SKM-1 treated with dmso at 0.1 percent for 144 hours (cell line): ENCODE measurements at regions not wholly inside any gene's neighbourhood (a gene's known extent, or its start where the extent isn't known, plus 50 kb on each side); places are given as distances from the start of the nearest gene placed in this dataset.

Experiments
- DNase-seq: peaks from one replicate; lab custom pipeline; 2025; ENCODE audit not compliant: unreplicated experiment; lab: John Stamatoyannopoulos, UW

GRCh38 chr5:115378754-115379153 lies 82.3 kb upstream of the CCDC112 start:
- DNase-seq, result no peak

GRCh38 chr5:115377468-115378217 lies 81.2 kb upstream of the CCDC112 start:
- no peak for DNase-seq

DNA sequence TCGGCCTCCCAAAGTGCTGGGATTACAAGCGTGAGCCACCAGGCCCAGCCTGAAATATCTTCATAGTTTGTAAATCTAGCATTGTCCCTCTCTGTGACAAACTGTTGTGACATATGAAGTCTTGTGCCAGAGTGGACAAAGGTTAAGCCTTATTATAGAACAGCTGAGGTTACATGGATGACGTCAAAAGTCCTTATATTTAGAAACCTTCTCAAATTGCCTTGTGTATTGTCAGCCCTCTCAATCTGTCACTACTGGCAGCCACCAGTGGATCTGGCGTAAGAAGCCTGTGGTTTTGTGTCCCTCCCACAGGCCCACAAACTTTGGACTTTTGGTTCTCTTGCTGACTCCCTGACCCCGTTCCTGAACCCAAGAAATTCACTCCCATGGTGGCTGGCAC lies 79.4 kb upstream of the CCDC112 start:
- DNase-seq, result no peak

GRCh38 chr5:115374057-115374775 lies 77.8 kb upstream of the CCDC112 start:
- no peak for DNase-seq

DNA sequence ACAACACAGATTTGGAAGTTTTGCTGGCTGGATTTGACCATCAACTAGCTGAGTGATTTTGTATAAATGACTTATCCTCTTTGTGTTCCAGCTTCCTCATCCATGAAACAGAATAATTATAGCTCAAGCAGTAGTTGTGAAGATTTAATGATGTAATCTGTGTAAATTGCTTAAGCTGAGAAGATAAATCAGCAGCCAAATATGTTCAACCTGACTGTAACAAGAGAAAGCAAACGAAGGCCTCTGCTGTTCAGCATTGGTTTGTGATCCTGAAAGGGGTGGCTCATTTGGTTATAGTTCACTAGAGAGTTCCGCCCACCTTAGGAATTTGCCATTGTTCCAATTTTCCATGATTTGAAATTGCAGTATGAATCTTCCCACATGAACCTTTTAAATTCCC lies 75.7 kb upstream of the CCDC112 start:
- no peak for DNase-seq

GRCh38 chr5:115369430-115370144 lies 73.1 kb upstream of the CCDC112 start:
- DNase-seq, result no peak

- DNase-seq, result no peak
Measured at GRCh38 chr5:115366223-115366622, 69.8 kb upstream of the CCDC112 start.

GRCh38 chr5:115363879-115364278 lies 67.4 kb upstream of the CCDC112 start:
- no peak for DNase-seq

- no peak for DNase-seq
Measured at GRCh38 chr5:115360046-115360685, 63.7 kb upstream of the CCDC112 start.

GRCh38 chr5:115355767-115356381 lies 59.4 kb upstream of the CCDC112 start:
- no peak for DNase-seq

- DNase-seq, result no peak
Measured at GRCh38 chr5:115355095-115355494, 58.6 kb upstream of the CCDC112 start.

DNA sequence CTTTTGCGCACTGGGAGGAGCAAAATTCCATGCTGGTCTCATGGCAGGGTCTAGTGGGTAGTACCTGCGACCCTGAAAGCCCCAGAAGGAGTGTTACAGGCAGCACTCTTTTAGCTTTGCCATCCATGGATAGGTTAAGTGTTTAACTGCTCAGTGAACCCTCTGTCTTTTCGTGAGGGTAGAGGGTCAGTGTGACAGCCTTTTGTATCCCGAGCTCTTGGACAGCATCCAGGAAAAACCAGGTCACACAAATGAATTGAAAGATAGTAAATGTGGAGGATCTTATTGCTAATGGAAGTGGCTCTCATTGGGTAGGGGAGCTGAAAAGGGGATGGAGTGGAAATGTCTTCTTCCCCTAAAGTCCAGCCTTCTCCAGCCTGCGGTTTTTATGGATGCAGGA lies 57.8 kb upstream of the CCDC112 start:
- no peak for DNase-seq

- no peak for DNase-seq
Measured at GRCh38 chr5:115352571-115352970, 56.1 kb upstream of the CCDC112 start.

- DNase-seq, result no peak
Measured at GRCh38 chr5:115351356-115352195, 55.1 kb upstream of the CCDC112 start.

- no peak for DNase-seq
Measured at GRCh38 chr5:115350894-115351293, 54.4 kb upstream of the CCDC112 start.

DNA sequence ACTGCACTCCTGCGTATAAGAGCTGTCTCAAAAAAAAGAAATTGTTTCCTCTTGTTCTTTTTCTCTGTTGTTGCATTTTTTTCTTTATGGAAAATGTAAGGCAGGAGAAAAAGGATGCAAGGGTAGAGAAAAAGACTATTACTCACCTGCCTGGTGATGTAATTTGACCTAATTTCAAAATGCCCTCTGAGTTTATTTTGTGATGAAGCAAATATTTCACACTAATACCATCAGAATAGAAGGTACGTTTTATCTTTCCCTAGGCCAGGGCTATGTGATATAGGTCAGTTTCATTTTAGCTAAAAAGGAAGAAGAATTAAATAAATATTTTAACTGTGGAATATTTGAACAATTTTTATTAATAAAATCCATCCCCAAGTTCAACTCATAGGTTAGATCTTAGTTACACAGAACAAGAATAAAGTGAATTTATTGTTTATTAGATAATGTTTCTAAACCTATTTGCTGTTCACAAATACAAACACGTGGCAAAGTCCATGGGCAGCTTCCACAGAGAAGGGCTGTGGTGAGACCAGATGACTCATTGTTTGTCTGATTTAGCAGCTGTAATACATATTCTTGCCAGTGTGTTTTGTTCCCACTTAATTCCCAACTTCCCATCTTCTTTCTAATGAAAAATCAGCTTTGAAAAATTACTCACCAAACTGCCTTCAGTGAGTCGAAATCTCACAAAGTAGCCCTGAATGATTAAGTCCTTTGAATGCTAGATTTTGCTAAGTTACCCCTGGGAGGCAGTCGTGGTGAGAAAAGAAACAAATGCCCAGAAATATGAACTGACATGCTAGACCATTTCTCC lies 52.8 kb upstream of the CCDC112 start:
- DNase-seq, result no peak

- no peak for DNase-seq
Measured at GRCh38 chr5:115348175-115348574, 51.7 kb upstream of the CCDC112 start.
